GM21447 (cell line): ENCODE measurements at regions not wholly inside any gene's neighbourhood (a gene's known extent, or its start where the extent isn't known, plus 50 kb on each side); places are given as distances from the start of the nearest gene placed in this dataset.
"Not testable (repeated sequence)": the region's sequence is repeated elsewhere in the genome, so short reads cannot be mapped to it uniquely, and the experiment has no call there.

ENCODE experiments used
- ATAC-seq: cut with Tn5 transposase; IDR thresholded peaks from one replicate; pipeline ENCODE4 v1.9.1; 2021; ENCODE audit not compliant: unreplicated experiment

- no peak for ATAC-seq
Measured at GRCh38 chr18:10240973-10241372, 213.5 kb upstream of the APCDD1 start.

DNA sequence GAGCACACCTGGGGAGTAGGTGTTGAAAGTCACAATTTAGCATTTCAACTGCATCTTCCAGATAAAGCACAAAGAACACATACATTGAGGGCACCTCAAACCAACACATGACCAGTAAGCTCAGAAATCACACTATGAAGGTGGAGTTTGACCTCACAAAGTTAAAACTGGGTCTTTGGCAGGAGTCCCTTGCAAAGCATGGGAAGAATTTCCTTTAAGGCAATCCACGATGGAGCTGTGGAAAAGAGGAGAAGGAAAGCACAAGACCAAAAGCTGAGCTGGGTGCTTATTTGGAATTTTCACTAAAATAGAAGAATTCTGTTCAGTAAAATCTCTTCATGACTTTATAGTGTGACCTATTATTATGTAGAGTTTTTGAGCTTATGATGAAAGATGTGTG, 212.9 kb upstream of the APCDD1 start:
- no peak for ATAC-seq

GRCh38 chr18:10242936-10243680, 211.3 kb upstream of the APCDD1 start:
- ATAC-seq: no peak

DNA sequence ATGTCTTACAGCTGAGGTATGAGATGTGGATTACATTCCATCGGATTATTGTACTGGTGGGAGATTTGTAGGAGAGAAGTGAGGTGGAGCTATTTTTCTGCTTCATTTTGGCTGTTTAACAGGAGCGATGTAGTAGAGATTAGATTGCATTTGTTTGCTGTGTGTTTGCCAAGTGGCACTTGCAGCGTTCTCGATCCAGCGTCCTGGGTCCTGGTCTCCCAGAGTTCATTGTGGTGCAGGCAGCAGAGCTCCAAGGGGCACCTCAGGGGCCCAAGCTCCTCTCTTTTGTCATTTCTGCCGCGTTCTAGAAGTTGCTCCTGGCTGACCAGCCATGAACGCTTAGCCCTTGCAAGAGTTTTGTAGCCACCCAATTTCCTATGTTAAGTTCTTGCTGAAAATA, 210.1 kb upstream of the APCDD1 start:
- no peak for ATAC-seq

GRCh38 chr18:10245031-10245845, 209.2 kb upstream of the APCDD1 start:
- ATAC-seq: no peak

DNA sequence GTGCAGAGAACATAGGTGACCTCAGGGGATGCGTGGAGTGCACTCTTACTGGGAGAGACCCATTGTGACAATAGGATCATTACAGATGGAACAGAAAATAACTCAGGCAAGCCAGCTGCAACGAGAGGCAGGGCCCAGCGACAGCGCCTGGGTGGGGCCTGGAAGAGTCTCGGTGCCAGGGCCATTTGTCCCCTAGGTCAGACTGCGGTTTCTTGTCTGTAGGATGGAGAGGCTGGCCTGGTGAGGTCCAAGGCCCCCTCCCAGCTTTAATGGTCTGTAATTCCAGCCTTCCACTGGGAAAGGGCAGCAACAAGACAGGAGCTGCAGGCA, 208.6 kb upstream of the APCDD1 start:
- ATAC-seq: no peak

DNA sequence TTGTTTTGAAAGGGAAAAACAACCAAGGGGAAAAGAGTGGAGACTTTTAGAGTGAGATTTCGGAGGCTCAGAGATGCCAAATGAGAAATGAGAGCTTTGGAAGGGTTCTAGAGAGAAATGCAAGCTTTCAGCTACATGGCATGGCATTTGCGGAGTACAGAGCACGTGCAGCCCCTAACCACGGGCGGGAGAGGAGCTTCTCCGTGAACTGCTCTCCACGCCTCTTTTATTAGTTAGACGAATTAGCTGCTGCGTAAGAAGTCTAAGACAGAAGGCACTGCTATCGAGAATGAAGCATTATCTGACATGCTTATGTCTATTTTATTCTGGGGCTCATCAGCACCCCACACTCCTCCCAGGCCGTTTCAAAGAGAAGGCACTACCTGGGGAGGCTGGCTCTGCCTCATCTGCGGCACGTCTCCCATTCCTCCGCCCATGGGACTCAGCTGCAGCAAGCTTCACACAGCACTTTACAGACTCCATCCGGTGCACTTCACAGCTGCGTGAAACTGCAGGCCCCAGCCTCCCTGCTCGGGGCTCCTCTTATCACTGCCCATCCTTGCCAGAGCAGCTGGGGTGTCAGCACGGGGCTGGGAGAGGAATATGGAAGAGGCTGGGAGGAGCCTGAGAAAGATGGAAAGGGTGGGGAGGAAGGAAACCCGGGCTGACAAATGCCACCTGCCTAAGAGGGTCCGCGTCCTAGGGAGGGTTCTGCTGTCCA, 207.3 kb upstream of the APCDD1 start:
- no peak for ATAC-seq

DNA sequence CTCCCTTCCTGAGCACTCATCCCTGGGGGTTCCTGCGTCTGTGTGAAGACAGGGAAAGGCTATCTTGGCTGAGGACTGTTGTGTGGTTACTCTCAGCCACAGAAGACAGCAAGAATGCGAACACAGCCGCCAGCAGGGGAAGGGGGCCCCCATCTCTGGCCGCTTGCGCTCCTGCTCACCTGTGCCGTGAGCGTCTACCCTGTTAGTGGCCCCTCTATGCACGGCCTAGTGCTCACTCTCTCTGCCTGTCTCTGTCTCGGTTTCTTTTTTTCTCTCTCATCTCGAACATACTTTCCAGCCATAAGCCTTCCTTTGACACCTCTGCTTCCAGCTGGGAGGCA, 206.7 kb upstream of the APCDD1 start:
- no peak for ATAC-seq

DNA sequence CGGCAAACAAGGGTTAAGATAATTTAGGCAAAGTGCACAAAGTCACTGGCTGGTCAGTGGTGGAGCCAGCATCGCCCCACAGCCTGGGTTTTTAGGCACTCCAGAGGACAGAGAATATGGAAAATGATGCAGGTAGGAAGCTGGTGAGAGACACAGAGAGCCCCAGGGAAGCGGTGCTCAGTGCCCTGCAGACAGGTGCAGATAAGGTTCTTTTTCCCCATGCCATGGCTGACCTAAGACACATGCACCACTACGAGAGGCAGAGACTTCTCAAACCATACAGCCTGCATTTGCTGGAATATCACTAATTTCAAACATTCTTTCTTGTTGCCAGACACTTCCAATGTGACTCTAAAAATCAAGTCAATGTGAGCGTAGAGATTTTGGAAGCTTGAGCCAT, 205.7 kb upstream of the APCDD1 start:
- no peak for ATAC-seq

DNA sequence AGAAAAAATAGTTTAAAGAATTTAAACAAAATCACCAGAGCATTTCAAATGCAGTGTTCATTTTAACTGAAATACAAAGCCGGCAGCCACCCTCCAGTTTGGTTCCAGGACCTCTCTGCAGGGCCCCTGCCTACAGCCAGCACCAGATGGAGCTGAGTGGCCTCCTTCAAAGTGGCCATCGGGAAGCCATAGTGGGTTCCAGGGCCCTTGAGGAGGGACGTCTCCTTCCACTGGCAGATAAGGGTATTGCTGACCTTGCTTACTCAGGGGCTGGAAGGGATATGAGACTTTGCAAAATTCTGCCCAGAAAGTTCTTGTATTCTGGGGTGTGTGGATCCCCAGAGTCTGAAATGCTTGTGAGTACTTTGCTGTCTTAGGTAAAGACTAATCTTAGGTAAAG, 205.2 kb upstream of the APCDD1 start:
- no peak for ATAC-seq

DNA sequence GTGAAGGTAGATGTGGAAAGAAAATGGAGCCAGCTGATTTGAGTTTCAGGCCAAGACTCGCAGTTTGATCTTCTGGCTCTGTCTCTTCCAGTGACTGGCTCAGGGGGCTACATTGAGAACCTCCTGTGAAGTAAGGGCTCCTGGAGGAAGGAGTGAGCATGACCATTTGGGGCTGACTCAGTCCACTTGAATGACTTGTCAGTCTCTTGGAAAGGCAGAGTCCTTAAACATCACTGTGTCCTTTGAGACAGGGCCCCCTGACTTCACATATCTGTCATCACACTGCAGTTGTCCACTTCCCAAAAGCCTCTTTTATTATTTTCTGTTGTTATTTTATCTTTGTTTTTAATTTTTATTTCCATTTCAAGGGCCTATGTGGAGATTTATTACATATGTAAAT, 204.6 kb upstream of the APCDD1 start:
- ATAC-seq: no peak

- ATAC-seq: no peak
Measured at GRCh38 chr18:10252494-10252893, 201.9 kb upstream of the APCDD1 start.

- no peak for ATAC-seq
Measured at GRCh38 chr18:10252952-10253705, 201.3 kb upstream of the APCDD1 start.

DNA sequence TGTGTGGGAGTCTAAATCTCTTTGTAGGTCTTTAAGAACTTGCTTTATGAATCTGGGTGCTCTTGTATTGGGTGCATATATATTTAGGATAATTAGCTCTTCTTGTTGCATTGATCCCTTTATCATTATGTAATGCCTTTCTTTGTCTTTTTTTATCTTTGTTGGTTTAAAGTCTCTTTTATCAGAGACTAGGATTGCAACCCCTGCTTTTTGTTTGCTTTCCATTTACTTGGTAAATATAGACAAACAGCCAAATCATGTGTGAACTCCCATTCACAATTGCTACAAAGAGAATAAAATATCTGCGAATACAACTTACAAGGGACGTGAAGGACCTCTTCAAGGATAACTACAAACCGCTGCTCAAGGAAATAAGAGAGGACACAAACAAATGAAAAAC, 198.2 kb upstream of the APCDD1 start:
- ATAC-seq: not testable (repeated sequence)

GRCh38 chr18:10258836-10259474, 195.5 kb upstream of the APCDD1 start:
- no peak for ATAC-seq

- ATAC-seq: no peak
Measured at GRCh38 chr18:10259901-10260300, 194.5 kb upstream of the APCDD1 start.

- no peak for ATAC-seq
Measured at GRCh38 chr18:10261344-10262276, 192.8 kb upstream of the APCDD1 start.

DNA sequence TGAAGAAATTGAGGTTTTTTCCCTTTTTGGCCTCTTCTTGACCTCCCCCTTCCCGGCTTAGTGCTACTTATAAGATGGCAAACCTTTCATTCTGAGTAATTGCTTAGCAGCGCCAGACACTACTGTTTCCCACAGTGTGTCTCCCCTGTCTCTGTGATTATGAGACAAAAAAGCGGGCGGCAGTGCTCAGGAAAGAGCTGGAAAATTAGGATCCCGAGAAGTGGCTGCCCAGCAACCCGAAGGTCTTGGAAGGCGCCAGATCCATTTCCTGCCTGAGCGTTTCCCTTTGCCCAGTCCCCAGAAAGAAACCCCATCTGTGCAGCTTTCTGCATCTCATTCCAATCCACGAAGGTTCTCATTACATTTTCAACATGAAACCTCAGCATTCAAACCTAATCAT, 191.9 kb upstream of the APCDD1 start:
- ATAC-seq: no peak

- no peak for ATAC-seq
Measured at GRCh38 chr18:10264260-10264659, 190.2 kb upstream of the APCDD1 start.
